MM.1S (cell line): ENCODE measurements at regions not wholly inside any gene's neighbourhood (a gene's known extent, or its start where the extent isn't known, plus 50 kb on each side); places are given as distances from the start of the nearest gene placed in this dataset.

Source experiments
- CTCF ChIP-seq: fragments of 300-600 bp; sonication (generic); IDR thresholded peaks from 2 replicates; pipeline ENCODE4 v1.5.1; 2016; ENCODE audit warnings: antibody characterized with exemption, low read length, mixed read lengths
- EZH2 ChIP-seq: fragments of 300-600 bp; sonication (generic); optimal IDR thresholded peaks from 2 replicates; pipeline ENCODE3; 2017; ENCODE audit warnings: low read depth, mild to moderate bottlenecking, antibody characterized with exemption, low read length, mixed read lengths
- EZH2phosphoT487 ChIP-seq: fragments of 300-600 bp; sonication (generic); IDR thresholded peaks from 2 replicates; pipeline ENCODE4 v1.6.1; 2018; ENCODE audit warnings: antibody characterized with exemption, low read length

GRCh38 chr9:74125941-74126340 is 371.2 kb upstream of the RORB start:
- TF ChIP-seq CTCF (no peak), EZH2 (no peak), EZH2phosphoT487 (no peak)
